ENCODE measurements at regions not wholly inside any gene's neighbourhood (a gene's known extent, or its start where the extent isn't known, plus 50 kb on each side); places are given as distances from the start of the nearest gene placed in this dataset.
"Not testable (repeated sequence)": the region's sequence is repeated elsewhere in the genome, so short reads cannot be mapped to it uniquely, and the experiment has no call there.

DNA sequence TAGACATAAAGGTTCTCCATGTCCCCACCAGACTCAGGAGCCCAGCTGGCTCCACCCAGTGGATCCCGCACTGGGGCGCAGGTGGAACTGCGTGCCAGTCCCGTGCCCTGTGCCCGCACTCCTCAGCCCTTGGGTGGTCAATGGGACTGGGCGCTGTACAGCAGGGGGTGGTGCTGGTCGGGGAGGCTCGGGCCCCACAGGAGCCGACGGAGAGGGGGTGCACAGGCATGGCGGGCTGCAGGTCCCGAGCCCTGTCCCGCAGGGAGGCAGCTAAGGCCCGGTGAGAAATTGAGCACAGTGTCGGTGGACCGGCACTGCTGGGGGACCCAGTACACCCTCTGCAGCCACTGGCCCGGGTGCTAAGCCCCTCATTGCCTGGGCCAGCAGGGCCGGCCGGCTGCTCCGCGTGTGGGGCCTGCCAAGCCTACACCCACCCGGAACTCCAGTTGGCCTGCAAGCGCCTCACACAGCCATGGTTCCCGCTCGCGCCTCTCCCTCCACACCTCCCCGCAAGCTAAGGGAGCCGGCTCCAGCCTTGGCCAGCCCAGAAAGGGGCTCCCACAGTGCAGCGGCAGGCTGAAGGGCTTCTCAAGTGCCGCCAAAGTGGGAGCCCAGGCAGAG is 832.9 kb downstream of the CENPC start:
- H3K36me3 ChIP-seq (ENCODE audit: control insufficient read depth, insufficient read depth, low read length); H3K9me3 ChIP-seq (ENCODE audit: control insufficient read depth, insufficient read depth, low read length); H3K4me1 ChIP-seq (ENCODE audit: control insufficient read depth, insufficient read depth, low read length); H3K27ac ChIP-seq (ENCODE audit: low read depth, low read length); H3K4me3 ChIP-seq (ENCODE audit: low read depth, low read length); H3K27me3 ChIP-seq (ENCODE audit: control insufficient read depth, insufficient read depth, low read length); H3K9ac ChIP-seq (ENCODE audit: low read depth, low read length): not testable (repeated sequence)

- Histone ChIP-seq H3K27ac (ENCODE audit: low read depth, low read length) (no peak overlapping the region), H3K4me3 (ENCODE audit: low read depth, low read length) (no peak overlapping the region), H3K27me3 (ENCODE audit: control insufficient read depth, insufficient read depth, low read length) (no peaks in the 10 kb centered on the region), H3K9me3 (ENCODE audit: control insufficient read depth, insufficient read depth, low read length) (no peaks in the 10 kb centered on the region), H3K36me3 (ENCODE audit: control insufficient read depth, insufficient read depth, low read length) (no peaks in the 10 kb centered on the region), H3K9ac (ENCODE audit: low read depth, low read length) (no peak overlapping the region), H3K4me1 (ENCODE audit: control insufficient read depth, insufficient read depth, low read length) (no peaks in the 10 kb centered on the region)
These were observed 841.1 kb downstream of the CENPC start for GRCh38 chr4:66704243-66704642.

DNA sequence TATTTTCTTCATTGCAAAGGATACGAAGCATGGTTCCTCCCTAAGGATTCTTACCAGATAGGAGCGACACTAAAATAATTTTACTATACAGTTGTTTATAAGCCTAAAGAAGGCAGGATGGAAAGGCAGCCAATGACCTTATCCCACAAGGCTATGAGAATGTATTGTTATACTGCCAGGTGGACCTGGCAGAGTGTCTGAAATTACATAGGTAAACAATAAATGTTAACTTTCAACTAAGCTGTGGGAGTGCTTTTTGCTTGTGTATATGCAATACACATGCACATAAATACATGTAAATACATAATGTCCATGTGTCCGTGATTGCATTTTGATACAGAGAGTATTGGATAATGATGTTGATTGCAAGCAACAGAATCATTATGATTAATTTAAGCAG is 850.6 kb downstream of the CENPC start:
- Histone ChIP-seq H3K9me3 (ENCODE audit: control insufficient read depth, insufficient read depth, low read length) (no peaks in the 10 kb centered on the region), H3K27ac (ENCODE audit: low read depth, low read length) (no peak overlapping the region), H3K27me3 (ENCODE audit: control insufficient read depth, insufficient read depth, low read length) (no peaks in the 10 kb centered on the region), H3K36me3 (ENCODE audit: control insufficient read depth, insufficient read depth, low read length) (no peaks in the 10 kb centered on the region), H3K4me1 (ENCODE audit: control insufficient read depth, insufficient read depth, low read length) (peaks cover 6% of the 10 kb centered on the region; the same call in 1 of the 2 replicates), H3K4me3 (ENCODE audit: low read depth, low read length) (no peak overlapping the region), H3K9ac (ENCODE audit: low read depth, low read length) (no peak overlapping the region)

DNA sequence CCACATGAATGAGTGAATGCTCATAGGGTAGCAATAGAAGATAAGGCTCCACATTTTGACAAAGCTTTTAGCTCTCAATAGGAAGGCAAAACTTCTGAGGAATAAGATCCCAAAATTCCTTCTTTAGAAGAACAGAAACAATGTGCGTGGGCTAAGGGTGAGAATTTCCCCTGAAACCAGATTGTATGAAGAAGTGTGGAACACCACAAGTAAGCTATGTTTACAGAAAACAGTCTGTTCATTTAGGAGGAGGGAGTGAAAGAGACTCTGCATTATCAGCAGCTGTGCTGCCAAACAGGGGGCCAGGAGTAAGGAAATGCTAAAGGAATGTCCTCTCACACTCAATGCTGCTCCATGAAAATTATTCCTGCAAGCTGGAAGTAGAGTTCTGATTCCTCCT is 851.6 kb downstream of the CENPC start:
- Histone ChIP-seq H3K4me1 (ENCODE audit: control insufficient read depth, insufficient read depth, low read length) (peaks cover 6% of the 10 kb centered on the region; the same call in 1 of the 2 replicates), H3K27ac (ENCODE audit: low read depth, low read length) (no peak overlapping the region), H3K9me3 (ENCODE audit: control insufficient read depth, insufficient read depth, low read length) (no peaks in the 10 kb centered on the region), H3K9ac (ENCODE audit: low read depth, low read length) (no peak overlapping the region), H3K27me3 (ENCODE audit: control insufficient read depth, insufficient read depth, low read length) (no peaks in the 10 kb centered on the region), H3K4me3 (ENCODE audit: low read depth, low read length) (no peak overlapping the region), H3K36me3 (ENCODE audit: control insufficient read depth, insufficient read depth, low read length) (no peaks in the 10 kb centered on the region)

GRCh38 chr4:66691101-66691500 is 854.2 kb downstream of the CENPC start:
- H3K4me1 ChIP-seq (ENCODE audit: control insufficient read depth, insufficient read depth, low read length) = peaks cover 6% of the 10 kb centered on the region; the same call in 1 of the 2 replicates
- H3K27ac ChIP-seq (ENCODE audit: low read depth, low read length) = no peak overlapping the region
- no peak overlapping the region for H3K4me3 ChIP-seq (ENCODE audit: low read depth, low read length)
- no peak overlapping the region for H3K9ac ChIP-seq (ENCODE audit: low read depth, low read length)
- H3K36me3 ChIP-seq (ENCODE audit: control insufficient read depth, insufficient read depth, low read length) = no peaks in the 10 kb centered on the region
- no peaks in the 10 kb centered on the region for H3K9me3 ChIP-seq (ENCODE audit: control insufficient read depth, insufficient read depth, low read length)
- no peaks in the 10 kb centered on the region for H3K27me3 ChIP-seq (ENCODE audit: control insufficient read depth, insufficient read depth, low read length)

- Histone ChIP-seq H3K36me3 (ENCODE audit: control insufficient read depth, insufficient read depth, low read length) (no peaks in the 10 kb centered on the region), H3K4me1 (ENCODE audit: control insufficient read depth, insufficient read depth, low read length) (peaks cover 2% of the 10 kb centered on the region; the same call in 1 of the 2 replicates), H3K9ac (ENCODE audit: low read depth, low read length) (no peak overlapping the region), H3K4me3 (ENCODE audit: low read depth, low read length) (no peak overlapping the region), H3K9me3 (ENCODE audit: control insufficient read depth, insufficient read depth, low read length) (no peaks in the 10 kb centered on the region), H3K27me3 (ENCODE audit: control insufficient read depth, insufficient read depth, low read length) (no peaks in the 10 kb centered on the region), H3K27ac (ENCODE audit: low read depth, low read length) (no peak overlapping the region)
These were observed 856.6 kb downstream of the CENPC start for GRCh38 chr4:66688674-66689073.

- no peak overlapping the region for H3K9ac ChIP-seq (ENCODE audit: low read depth, low read length)
- H3K4me3 ChIP-seq (ENCODE audit: low read depth, low read length) = no peak overlapping the region
- H3K27me3 ChIP-seq (ENCODE audit: control insufficient read depth, insufficient read depth, low read length) = no peaks in the 10 kb centered on the region
- no peaks in the 10 kb centered on the region for H3K9me3 ChIP-seq (ENCODE audit: control insufficient read depth, insufficient read depth, low read length)
- no peaks in the 10 kb centered on the region for H3K4me1 ChIP-seq (ENCODE audit: control insufficient read depth, insufficient read depth, low read length)
- H3K27ac ChIP-seq (ENCODE audit: low read depth, low read length) = no peak overlapping the region
- H3K36me3 ChIP-seq (ENCODE audit: control insufficient read depth, insufficient read depth, low read length) = no peaks in the 10 kb centered on the region
These were observed 857.8 kb downstream of the CENPC start for GRCh38 chr4:66687459-66687858.

DNA sequence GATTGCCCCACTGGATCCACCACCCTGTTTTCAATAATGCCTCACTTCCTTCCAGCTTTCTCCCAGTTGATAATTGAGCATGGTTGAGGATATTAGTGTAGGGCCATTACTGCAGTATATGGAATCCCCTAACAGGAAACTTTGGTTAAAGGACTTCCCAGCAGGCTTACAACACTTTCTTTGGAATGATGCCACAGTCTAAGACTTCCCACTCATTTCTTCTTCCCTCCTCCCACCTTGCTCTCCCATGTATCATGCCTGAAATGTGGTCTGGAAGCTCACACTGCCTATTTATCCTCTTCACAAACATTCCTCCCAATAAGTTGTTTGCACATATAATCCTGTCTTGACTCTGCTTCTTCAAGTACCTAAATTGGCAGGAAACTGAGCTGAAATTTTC is 863.3 kb downstream of the CENPC start:
- no peak overlapping the region for H3K27ac ChIP-seq (ENCODE audit: low read depth, low read length)
- no peaks in the 10 kb centered on the region for H3K4me1 ChIP-seq (ENCODE audit: control insufficient read depth, insufficient read depth, low read length)
- H3K36me3 ChIP-seq (ENCODE audit: control insufficient read depth, insufficient read depth, low read length) = no peaks in the 10 kb centered on the region
- no peaks in the 10 kb centered on the region; the same call in 1 of the 2 replicates for H3K9me3 ChIP-seq (ENCODE audit: control insufficient read depth, insufficient read depth, low read length)
- H3K9ac ChIP-seq (ENCODE audit: low read depth, low read length) = no peak overlapping the region
- no peaks in the 10 kb centered on the region for H3K27me3 ChIP-seq (ENCODE audit: control insufficient read depth, insufficient read depth, low read length)
- no peak overlapping the region for H3K4me3 ChIP-seq (ENCODE audit: low read depth, low read length)

DNA sequence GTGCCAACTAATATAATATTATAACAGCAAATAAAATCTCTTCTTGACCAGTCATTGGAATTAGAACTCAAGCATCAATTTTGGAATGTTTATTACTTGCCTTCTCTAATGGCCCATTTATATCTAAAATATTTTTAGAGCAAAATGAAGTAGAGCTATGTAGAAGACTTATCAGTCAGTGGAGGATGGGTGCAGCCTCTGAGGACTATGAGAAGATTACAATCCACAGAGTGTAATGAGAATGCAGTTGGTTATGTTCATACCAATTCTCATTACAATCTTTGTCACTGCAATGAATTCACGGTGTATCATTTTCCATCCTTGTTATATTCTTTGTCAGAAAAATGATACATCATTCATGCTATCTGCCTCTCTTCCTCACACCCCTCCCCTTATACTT is 878.1 kb downstream of the CENPC start:
- Histone ChIP-seq H3K4me1 (ENCODE audit: control insufficient read depth, insufficient read depth, low read length) (no peaks in the 10 kb centered on the region), H3K9me3 (ENCODE audit: control insufficient read depth, insufficient read depth, low read length) (no peaks in the 10 kb centered on the region), H3K9ac (ENCODE audit: low read depth, low read length) (no peak overlapping the region), H3K4me3 (ENCODE audit: low read depth, low read length) (no peak overlapping the region), H3K27ac (ENCODE audit: low read depth, low read length) (no peak overlapping the region), H3K27me3 (ENCODE audit: control insufficient read depth, insufficient read depth, low read length) (no peaks in the 10 kb centered on the region), H3K36me3 (ENCODE audit: control insufficient read depth, insufficient read depth, low read length) (no peaks in the 10 kb centered on the region)

DNA sequence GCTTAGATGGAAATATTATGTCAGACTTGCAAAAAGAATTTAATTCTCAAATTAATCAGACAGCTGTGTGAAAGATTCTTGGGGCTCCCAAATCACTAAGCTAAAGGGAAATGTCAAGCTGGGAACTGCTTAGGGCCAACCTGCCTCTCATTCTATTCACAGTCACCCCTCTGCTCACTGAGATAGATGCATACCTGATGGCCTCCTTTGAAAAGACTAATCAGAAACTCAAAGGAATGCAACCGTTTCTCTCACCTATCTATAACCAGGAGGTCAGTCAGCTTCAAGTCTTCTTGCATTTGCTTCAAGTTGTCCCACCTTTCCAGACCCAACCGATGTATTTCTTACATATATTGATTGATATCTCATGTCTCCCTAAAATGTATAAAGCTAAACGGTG is 882.7 kb downstream of the CENPC start:
- H3K9me3 ChIP-seq (ENCODE audit: control insufficient read depth, insufficient read depth, low read length) = no peaks in the 10 kb centered on the region
- H3K4me1 ChIP-seq (ENCODE audit: control insufficient read depth, insufficient read depth, low read length) = no peaks in the 10 kb centered on the region
- no peaks in the 10 kb centered on the region for H3K36me3 ChIP-seq (ENCODE audit: control insufficient read depth, insufficient read depth, low read length)
- H3K4me3 ChIP-seq (ENCODE audit: low read depth, low read length) = no peak overlapping the region
- H3K9ac ChIP-seq (ENCODE audit: low read depth, low read length) = no peak overlapping the region
- H3K27me3 ChIP-seq (ENCODE audit: control insufficient read depth, insufficient read depth, low read length) = no peaks in the 10 kb centered on the region
- H3K27ac ChIP-seq (ENCODE audit: low read depth, low read length) = no peak overlapping the region

- no peaks in the 10 kb centered on the region for H3K27me3 ChIP-seq (ENCODE audit: control insufficient read depth, insufficient read depth, low read length)
- no peak overlapping the region for H3K4me3 ChIP-seq (ENCODE audit: low read depth, low read length)
- no peaks in the 10 kb centered on the region for H3K4me1 ChIP-seq (ENCODE audit: control insufficient read depth, insufficient read depth, low read length)
- H3K27ac ChIP-seq (ENCODE audit: low read depth, low read length) = no peak overlapping the region
- H3K36me3 ChIP-seq (ENCODE audit: control insufficient read depth, insufficient read depth, low read length) = no peaks in the 10 kb centered on the region
- H3K9ac ChIP-seq (ENCODE audit: low read depth, low read length) = no peak overlapping the region
- no peaks in the 10 kb centered on the region for H3K9me3 ChIP-seq (ENCODE audit: control insufficient read depth, insufficient read depth, low read length)
These were observed 886.5 kb downstream of the CENPC start for GRCh38 chr4:66658809-66659208.

DNA sequence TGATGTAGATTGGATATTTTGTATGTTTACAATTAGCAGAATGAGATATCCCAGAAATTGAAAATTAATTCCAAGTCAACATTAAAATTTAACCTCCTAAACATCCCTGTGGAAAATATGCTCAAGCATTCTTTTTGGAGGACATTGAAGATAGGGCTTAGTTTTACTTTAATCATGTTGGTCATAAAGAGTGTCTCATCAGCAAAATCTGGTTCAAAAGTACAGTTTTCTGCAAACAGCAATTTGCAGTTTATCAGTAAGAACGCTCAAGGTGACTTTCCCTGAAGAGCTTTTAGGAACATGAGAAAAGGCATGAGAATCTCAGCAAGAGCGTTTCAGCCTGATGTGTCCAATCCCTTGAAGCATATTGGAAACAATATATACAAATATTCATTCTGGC is 889.8 kb downstream of the CENPC start:
- no peak overlapping the region for H3K9ac ChIP-seq (ENCODE audit: low read depth, low read length)
- H3K27me3 ChIP-seq (ENCODE audit: control insufficient read depth, insufficient read depth, low read length) = no peaks in the 10 kb centered on the region
- H3K36me3 ChIP-seq (ENCODE audit: control insufficient read depth, insufficient read depth, low read length) = no peaks in the 10 kb centered on the region
- H3K4me1 ChIP-seq (ENCODE audit: control insufficient read depth, insufficient read depth, low read length) = no peaks in the 10 kb centered on the region
- H3K9me3 ChIP-seq (ENCODE audit: control insufficient read depth, insufficient read depth, low read length) = no peaks in the 10 kb centered on the region
- no peak overlapping the region for H3K27ac ChIP-seq (ENCODE audit: low read depth, low read length)
- H3K4me3 ChIP-seq (ENCODE audit: low read depth, low read length) = no peak overlapping the region

All from HUES48 (cell line).